Small intestine (tissue), 7 donors: ENCODE measurements at regions not wholly inside any gene's neighbourhood (a gene's known extent, or its start where the extent isn't known, plus 50 kb on each side); places are given as distances from the start of the nearest gene placed in this dataset.

Experiments
- DNase-seq, 2 donors: peaks; one replicate each; pipeline versions ENCODE4 v3.0.0 to v3.0.0-alpha.2; 2013
- FAIRE-seq: peaks from 2 replicates; lab custom pipeline; 2012; peaks lifted over from hg19 to GRCh38; lab: Jason Lieb, UNC
- H3K27ac ChIP-seq, 3 donors: one replicate each; pipeline ENCODE4 v1.5.1; 2013; ENCODE audit warnings: low read length in 2 of 3, mild to moderate bottlenecking in 2 of 3, control low read depth in 1 of 3, inconsistent platforms in 1 of 3, low read depth in 1 of 3, moderate library complexity in 1 of 3
- H3K27me3 ChIP-seq, 3 donors: one replicate each; pipeline ENCODE4 v1.6.1; 2013; ENCODE audit warnings: low read length in 3 of 3, inconsistent platforms in 1 of 3; ENCODE audit not compliant: control insufficient read depth in 3 of 3, insufficient read depth in 3 of 3
- H3K36me3 ChIP-seq, 3 donors: one replicate each; pipeline ENCODE4 v1.6.1; 2013; ENCODE audit warnings: low read length in 3 of 3, inconsistent platforms in 1 of 3, low read depth in 1 of 3, mild to moderate bottlenecking in 1 of 3, moderate library complexity in 1 of 3; ENCODE audit not compliant: control insufficient read depth in 3 of 3, insufficient read depth in 2 of 3
- H3K4me1 ChIP-seq, 3 donors: one replicate each; pipeline ENCODE4 v1.6.1; 2013; ENCODE audit warnings: low read length in 2 of 3, inconsistent platforms in 1 of 3, low read depth in 1 of 3, mild to moderate bottlenecking in 1 of 3, moderate library complexity in 1 of 3; ENCODE audit not compliant: control insufficient read depth in 3 of 3, insufficient read depth in 2 of 3
- H3K4me3 ChIP-seq, 3 donors: one replicate each; pipeline ENCODE4 v1.5.1; 2013; ENCODE audit warnings: low read length in 3 of 3, control low read depth in 1 of 3, inconsistent platforms in 1 of 3, low read depth in 1 of 3, mild to moderate bottlenecking in 1 of 3, moderate library complexity in 1 of 3
- H3K9me3 ChIP-seq, 2 donors: one replicate each; pipeline ENCODE4 v1.6.1; 2013; ENCODE audit warnings: low read depth in 1 of 2, low read length in 1 of 2; ENCODE audit not compliant: control insufficient read depth in 2 of 2, insufficient read depth in 1 of 2
- WGBS, 3 donors: extraction: QIAGEN DNeasy Blood & Tissue Kit; methylation state at CpG; one replicate each; pipeline ENCODE4 v1.1.7; 2013; 5-methylcytosine and 5-hydroxymethylcytosine counted together
- donor health status: healthy with polysubstance abuse.
- donor health status: control.
- donor health status: control.
- donor health status: Bipolar disorder and iron deficiency.
- donor health status: healthy.

DNA sequence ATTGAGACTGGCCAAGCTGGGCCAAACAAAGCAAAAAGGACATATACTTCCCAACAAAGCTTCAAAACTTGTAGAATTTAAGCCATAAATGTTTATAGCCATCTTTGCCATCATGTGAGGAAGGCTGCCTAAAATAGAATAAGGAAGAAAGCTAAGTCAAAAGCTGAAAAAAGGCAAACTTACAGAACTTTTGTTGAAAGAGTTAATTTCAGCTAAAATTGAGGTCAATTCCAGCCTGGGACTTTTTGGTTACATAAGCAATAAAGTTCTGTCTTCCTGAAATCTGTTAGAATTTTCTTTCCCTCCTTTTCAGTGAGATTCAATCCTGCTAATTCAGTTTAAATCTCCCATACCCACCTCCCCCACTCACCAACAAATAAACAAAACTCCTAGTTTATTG lies 227.9 kb upstream of the MARCKS start:
- Histone ChIP-seq H3K36me3 (no peaks in the 10 kb centered on the region), H3K4me1 (peaks cover 0 to 30% (median 8%) of the 10 kb centered on the region in 3 donors), H3K27ac (no peak overlapping the region), H3K27me3 (no peaks in the 10 kb centered on the region), H3K4me3 (no peak overlapping the region), H3K9me3 (no peaks in the 10 kb centered on the region)
- DNase-seq (no peak), FAIRE-seq (no peak)

- Histone ChIP-seq H3K4me3 (no peak overlapping the region), H3K4me1 (peaks cover 0 to 37% (median 11%) of the 10 kb centered on the region in 3 donors), H3K27me3 (no peaks in the 10 kb centered on the region), H3K9me3 (no peaks in the 10 kb centered on the region), H3K27ac (peak overlapping the region in 2 of 3 donors; percentile 61 to 86), H3K36me3 (no peaks in the 10 kb centered on the region)
- FAIRE-seq (no peak), DNase-seq (no peak)
- 20 to 33% (median 31%) methylated on average over 1 of the region's 1 CpG for WGBS, 3 donors
These were observed 227.0 kb upstream of the MARCKS start for GRCh38 chr6:113629975-113630737.

- no peaks in the 10 kb centered on the region for H3K36me3 ChIP-seq
- H3K4me3 ChIP-seq, result no peak overlapping the region
- FAIRE-seq (no peak), DNase-seq (peak in 1 of 2 donors; percentile 56)
- 59 to 76% (median 67%) methylated on average over 7 of the region's 7 CpGs for WGBS, 3 donors
- H3K4me1 ChIP-seq, result peaks cover 0 to 39% (median 14%) of the 10 kb centered on the region in 3 donors
- H3K9me3 ChIP-seq, result no peaks in the 10 kb centered on the region
- H3K27me3 ChIP-seq, result no peaks in the 10 kb centered on the region
- H3K27ac ChIP-seq, result peak overlapping the region in 2 of 3 donors; percentile 81 to 86
These were observed 226.2 kb upstream of the MARCKS start for GRCh38 chr6:113630738-113631535.

DNA sequence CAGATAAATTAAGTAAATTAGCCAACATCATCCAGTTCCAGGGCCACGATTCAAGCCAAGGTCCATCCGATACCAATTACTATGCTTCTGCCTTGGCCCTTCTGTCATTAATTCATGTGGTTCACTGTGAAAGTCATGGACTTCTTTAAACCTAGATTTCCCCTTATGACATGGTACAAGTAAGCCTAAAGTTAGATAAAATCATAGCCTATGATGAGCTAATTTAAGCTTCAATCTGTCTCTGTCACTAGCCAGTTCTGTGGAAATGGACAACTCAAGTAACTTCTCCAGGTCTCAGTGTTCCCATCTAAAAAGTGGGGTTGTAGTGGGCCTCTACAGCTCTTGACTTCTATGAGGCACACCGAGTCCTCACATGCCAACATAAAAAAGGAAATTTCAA lies 225.5 kb upstream of the MARCKS start:
- H3K27ac ChIP-seq, result peak overlapping the region in 2 of 3 donors; percentile 81 to 86

GRCh38 chr6:113632220-113632864 lies 224.8 kb upstream of the MARCKS start:
- no peak for FAIRE-seq
- H3K9me3 ChIP-seq, result no peaks in the 10 kb centered on the region
- WGBS, 3 donors, result 0 to 17% (median 2%) methylated on average over 8 of the region's 8 CpGs
- peak overlapping the region; percentile 7 to 90 (median 86) for H3K27ac ChIP-seq
- H3K27me3 ChIP-seq, result no peaks in the 10 kb centered on the region
- DNase-seq, result peak; percentile 79 to 88
- no peaks in the 10 kb centered on the region for H3K36me3 ChIP-seq
- peaks cover 0 to 48% (median 16%) of the 10 kb centered on the region in 3 donors for H3K4me1 ChIP-seq
- peak overlapping the region in 1 of 3 donors; percentile 14 for H3K4me3 ChIP-seq

More for the DNA sequence above, 225.5 kb upstream of the MARCKS start:
- no peaks in the 10 kb centered on the region for H3K36me3 ChIP-seq
- FAIRE-seq (no peak), DNase-seq (no peak)
- H3K27me3 ChIP-seq, result no peaks in the 10 kb centered on the region
- peaks cover 0 to 45% (median 16%) of the 10 kb centered on the region in 3 donors for H3K4me1 ChIP-seq
- no peaks in the 10 kb centered on the region for H3K9me3 ChIP-seq
- WGBS, 3 donors, result 68 to 82% (median 74%) methylated on average over 3 of the region's 3 CpGs
- no peak overlapping the region for H3K4me3 ChIP-seq

DNA sequence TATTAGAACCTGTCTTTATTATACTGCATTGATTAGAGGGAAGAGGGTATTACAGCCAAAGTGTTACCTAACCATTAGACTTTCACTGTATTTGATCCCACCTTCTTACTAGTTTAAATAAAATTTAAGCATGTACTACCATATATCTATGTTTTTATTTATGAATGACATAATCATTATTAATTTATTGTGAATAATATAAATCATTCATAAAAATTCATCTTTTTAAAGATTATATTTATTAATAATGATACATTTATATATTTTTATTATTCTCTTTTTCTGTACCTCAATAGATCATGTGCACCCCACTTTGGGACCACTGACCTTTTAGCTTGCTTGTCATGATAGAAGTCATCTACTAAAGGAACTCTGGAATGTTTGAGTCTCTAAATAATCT lies 223.5 kb upstream of the MARCKS start:
- no peak for DNase-seq
- H3K27me3 ChIP-seq, result no peaks in the 10 kb centered on the region
- FAIRE-seq, result peak; percentile 47
- H3K4me1 ChIP-seq, result peaks cover 0 to 48% (median 16%) of the 10 kb centered on the region in 3 donors
- no peaks in the 10 kb centered on the region for H3K36me3 ChIP-seq
- H3K4me3 ChIP-seq, result no peak overlapping the region
- no peaks in the 10 kb centered on the region for H3K9me3 ChIP-seq
- H3K27ac ChIP-seq, result no peak overlapping the region

DNA sequence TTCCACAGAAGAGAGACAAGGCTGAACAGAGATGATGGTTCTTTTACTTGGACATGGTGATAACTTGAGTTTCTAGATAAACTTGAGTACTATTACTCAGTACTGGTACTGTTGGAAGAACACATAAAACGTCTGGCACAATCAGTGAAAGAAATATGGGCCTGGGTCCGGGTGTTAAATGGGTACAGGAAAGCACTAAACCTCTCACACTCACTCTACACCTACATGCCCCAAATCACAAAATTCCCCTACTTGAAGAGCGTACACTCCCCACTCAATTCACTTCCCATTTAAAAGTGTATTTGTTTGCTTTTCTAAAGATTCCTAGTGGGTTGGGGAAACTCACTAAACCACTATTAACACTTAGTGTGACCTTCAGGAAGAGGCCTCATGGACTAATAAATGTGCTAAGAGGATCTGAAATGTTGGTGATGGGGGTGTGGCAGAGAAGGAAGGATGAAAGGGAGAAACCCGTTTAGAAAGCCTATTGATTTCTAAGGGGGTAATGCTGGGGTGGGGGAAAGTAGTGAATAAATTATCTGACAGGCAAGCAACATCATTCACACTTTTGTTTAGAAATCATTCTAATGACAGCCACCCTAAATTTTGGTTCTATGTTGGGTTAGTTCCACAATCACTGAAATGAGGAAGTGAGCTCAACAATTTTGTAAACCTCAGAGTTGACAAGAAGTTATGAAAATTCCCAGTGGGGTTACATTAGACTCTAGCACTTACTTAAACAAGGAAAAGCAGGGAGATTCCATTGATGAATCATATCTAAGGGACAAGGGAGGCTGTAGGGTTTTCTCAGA lies 222.6 kb upstream of the MARCKS start:
- no peak overlapping the region for H3K4me3 ChIP-seq
- WGBS, 3 donors, result 51 to 71% (median 55%) methylated on average over 4 of the region's 4 CpGs
- FAIRE-seq (no peak), DNase-seq (no peak)
- H3K27ac ChIP-seq, result peak overlapping the region in 1 of 3 donors; percentile 17
- no peaks in the 10 kb centered on the region for H3K9me3 ChIP-seq
- H3K36me3 ChIP-seq, result no peaks in the 10 kb centered on the region
- peaks cover 0 to 49% (median 16%) of the 10 kb centered on the region in 3 donors for H3K4me1 ChIP-seq
- no peaks in the 10 kb centered on the region for H3K27me3 ChIP-seq
